MCF 10A (cell line): ENCODE measurements at regions not wholly inside any gene's neighbourhood (a gene's known extent, or its start where the extent isn't known, plus 50 kb on each side); places are given as distances from the start of the nearest gene placed in this dataset.

Source experiments
- BruUV-seq: library from RNA; stranded (reverse); fragments of 400-500 nt; replicated peaks from 2 replicates; lab custom pipeline; 2021; lab: Mats Ljungman, UMichigan
- CTCF ChIA-PET: fragments of 300-600 bp; sonication (Branson Sonifier 250); formaldehyde crosslinking; extraction: SDS; loops from one replicate; lab custom pipeline; 2021; ENCODE audit warnings: antibody characterized with exemption, inconsistent platforms; lab: Yijun Ruan, JAX
- POLR2A ChIA-PET: fragments of 300-600, 350-650 bp; sonication (Branson Sonifier 250); formaldehyde crosslinking; extraction: SDS; loops from one replicate; lab custom pipeline; 2020; ENCODE audit warnings: antibody characterized with exemption, inconsistent platforms; lab: Yijun Ruan, JAX
- DNase-seq: peaks from one replicate; pipeline ENCODE4 v3.0.0-alpha.2; 2018; ENCODE audit not compliant: unreplicated experiment
- H3K27ac Mint-ChIP-seq: one replicate; pipeline ENCODE4 v1.8.0; 2022; ENCODE audit warnings: mild to moderate bottlenecking, low read depth, mixed read lengths; ENCODE audit not compliant: unreplicated experiment
- H3K27me3 Mint-ChIP-seq: one replicate; pipeline ENCODE4 v1.8.0; 2022; ENCODE audit warnings: mixed read lengths; ENCODE audit not compliant: insufficient read depth, unreplicated experiment
- H3K36me3 Mint-ChIP-seq: one replicate; pipeline ENCODE4 v1.8.0; 2022; ENCODE audit warnings: mild to moderate bottlenecking, moderate library complexity, mixed read lengths; ENCODE audit not compliant: insufficient read depth, unreplicated experiment
- H3K4me1 Mint-ChIP-seq: one replicate; pipeline ENCODE4 v1.8.0; 2022; ENCODE audit warnings: mixed read lengths; ENCODE audit not compliant: insufficient read depth, unreplicated experiment
- H3K4me3 Mint-ChIP-seq: one replicate; pipeline ENCODE4 v1.8.0; 2022; ENCODE audit warnings: mild to moderate bottlenecking, moderate library complexity, mixed read lengths; ENCODE audit not compliant: unreplicated experiment
- H3K9me3 Mint-ChIP-seq: one replicate; pipeline ENCODE4 v1.8.0; 2022; ENCODE audit warnings: mixed read lengths; ENCODE audit not compliant: unreplicated experiment
- CTCF ChIP-seq: fragments of 200-600 bp; IDR thresholded peaks from one replicate; pipeline ENCODE4 v1.8.0; 2022; ENCODE audit warnings: antibody characterized with exemption, mild to moderate bottlenecking; ENCODE audit not compliant: unreplicated experiment
- intact Hi-C: fragments of 100-400 bp; cut with micrococcal nuclease; formaldehyde crosslinking; loops from 2 replicates; pipeline ENCODE4 v1.14.1; 2022

- CTCF ChIA-PET: no interaction called here
- BruUV-seq: no TSS peak
- H3K27me3 Mint-ChIP-seq: no peaks in the 10 kb centered on the region
- DNase-seq: no peak
- no peaks in the 10 kb centered on the region for H3K4me1 Mint-ChIP-seq
- POLR2A ChIA-PET: no interaction called here
- no peak overlapping the region for H3K4me3 Mint-ChIP-seq
- H3K27ac Mint-ChIP-seq: no peak overlapping the region
- H3K9me3 Mint-ChIP-seq: no peaks in the 10 kb centered on the region
- no peak for TF ChIP-seq CTCF
- H3K36me3 Mint-ChIP-seq: no peaks in the 10 kb centered on the region
- intact Hi-C loops: no loop called here
Observed at GRCh38 chr13:103213152-103213551, 146.9 kb upstream of the SLC10A2 start.

GRCh38 chr13:103210348-103210747, 144.1 kb upstream of the SLC10A2 start:
- H3K4me1 Mint-ChIP-seq: no peaks in the 10 kb centered on the region
- POLR2A ChIA-PET: no interaction called here
- H3K9me3 Mint-ChIP-seq: no peaks in the 10 kb centered on the region
- DNase-seq: no peak
- H3K4me3 Mint-ChIP-seq: no peak overlapping the region
- no peaks in the 10 kb centered on the region for H3K36me3 Mint-ChIP-seq
- no TSS peak for BruUV-seq
- no peaks in the 10 kb centered on the region for H3K27me3 Mint-ChIP-seq
- intact Hi-C loops: no loop called here
- H3K27ac Mint-ChIP-seq: no peak overlapping the region
- no peak for TF ChIP-seq CTCF
- CTCF ChIA-PET: no interaction called here

GRCh38 chr13:103203735-103204330, 137.6 kb upstream of the SLC10A2 start:
- no peak overlapping the region for H3K27ac Mint-ChIP-seq
- intact Hi-C loops: no loop called here
- no peak for DNase-seq
- TF ChIP-seq CTCF: no peak
- no peak overlapping the region for H3K4me3 Mint-ChIP-seq
- CTCF ChIA-PET: no interaction called here
- POLR2A ChIA-PET: no interaction called here
- H3K36me3 Mint-ChIP-seq: no peaks in the 10 kb centered on the region
- no peaks in the 10 kb centered on the region for H3K4me1 Mint-ChIP-seq
- no peaks in the 10 kb centered on the region for H3K27me3 Mint-ChIP-seq
- no TSS peak for BruUV-seq
- H3K9me3 Mint-ChIP-seq: peaks cover 10% of the 10 kb centered on the region

GRCh38 chr13:103200118-103200885, 134.1 kb upstream of the SLC10A2 start:
- BruUV-seq: no TSS peak
- no peaks in the 10 kb centered on the region for H3K27me3 Mint-ChIP-seq
- H3K27ac Mint-ChIP-seq: no peak overlapping the region
- H3K9me3 Mint-ChIP-seq: peaks cover 12% of the 10 kb centered on the region
- H3K4me3 Mint-ChIP-seq: no peak overlapping the region
- CTCF ChIA-PET: interaction anchor here (0.6 to 2.0 kb wide), 2 partner anchors 11 to 339 kb away, joined by 3 to 6 read pairs; no protein-coding TSS in a partner anchor
- H3K4me1 Mint-ChIP-seq: no peaks in the 10 kb centered on the region
- TF ChIP-seq CTCF: no peak
- intact Hi-C loops: no loop called here
- no peaks in the 10 kb centered on the region for H3K36me3 Mint-ChIP-seq
- no peak for DNase-seq
- POLR2A ChIA-PET: no interaction called here
